ENCODE measurements at regions not wholly inside any gene's neighbourhood (a gene's known extent, or its start where the extent isn't known, plus 50 kb on each side); places are given as distances from the start of the nearest gene placed in this dataset.
"Not testable (repeated sequence)": the region's sequence is repeated elsewhere in the genome, so short reads cannot be mapped to it uniquely, and the experiment has no call there.

DNA sequence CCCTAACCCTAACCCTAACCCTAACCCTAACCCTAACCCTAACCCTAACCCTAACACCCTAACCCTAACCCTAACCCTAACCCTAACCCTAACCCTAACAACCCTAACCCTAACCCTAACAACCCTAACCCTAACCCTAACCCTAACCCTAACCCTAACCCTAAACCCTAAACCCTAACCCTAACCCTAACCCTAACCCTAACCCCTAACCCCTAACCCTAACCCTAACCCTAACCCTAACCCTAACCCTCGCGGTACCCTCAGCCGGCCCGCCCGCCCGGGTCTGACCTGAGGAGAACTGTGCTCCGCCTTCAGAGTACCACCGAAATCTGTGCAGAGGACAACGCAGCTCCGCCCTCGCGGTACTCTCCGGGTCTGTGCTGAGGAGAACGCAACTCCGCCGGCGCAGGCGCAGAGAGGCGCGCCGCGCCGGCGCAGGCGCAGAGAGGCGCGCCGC, 270.7 kb downstream of the OR4F29 start:
- not testable (repeated sequence) for DNase-seq; H3K9me3 ChIP-seq (ENCODE audit: severe bottlenecking); H3K27ac ChIP-seq

GRCh38 chr1:138842-139241, 312.6 kb downstream of the OR4F29 start:
- H3K9me3 ChIP-seq (ENCODE audit: severe bottlenecking); H3K27me3 ChIP-seq (ENCODE audit: insufficient read depth, low read depth, severe bottlenecking); H3K4me3 ChIP-seq (ENCODE audit: low read depth, low read length); H3K36me3 ChIP-seq; H3K27ac ChIP-seq; DNase-seq: not testable (repeated sequence)

More for the DNA sequence above, 270.7 kb downstream of the OR4F29 start:
- H3K4me3 ChIP-seq (ENCODE audit: low read depth, low read length); H3K36me3 ChIP-seq; H3K27me3 ChIP-seq (ENCODE audit: insufficient read depth, low read depth, severe bottlenecking): not testable (repeated sequence)

DNA sequence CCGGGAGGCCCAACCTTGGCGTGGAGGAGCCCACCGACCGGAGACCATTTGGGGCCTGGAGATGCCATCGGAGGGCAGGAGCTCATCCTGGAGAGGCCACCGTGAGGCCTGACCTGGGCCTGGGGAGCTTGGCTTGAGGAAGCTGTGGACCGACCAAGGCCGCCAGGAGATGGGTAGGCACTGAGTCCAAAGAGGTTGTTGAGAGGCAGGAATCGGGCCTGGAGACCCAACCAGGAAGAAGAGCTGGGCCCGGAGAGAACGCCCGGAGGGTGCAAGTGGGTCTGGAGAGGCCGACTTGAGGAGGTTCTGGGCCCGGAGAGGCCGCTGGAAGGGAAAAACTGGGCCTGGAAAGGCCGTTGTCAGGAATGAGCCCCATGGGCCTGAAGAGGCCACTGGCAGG, 313.8 kb downstream of the OR4F29 start:
- not testable (repeated sequence) for H3K4me3 ChIP-seq (ENCODE audit: low read depth, low read length); H3K9me3 ChIP-seq (ENCODE audit: severe bottlenecking); H3K36me3 ChIP-seq; DNase-seq; H3K27ac ChIP-seq; H3K27me3 ChIP-seq (ENCODE audit: insufficient read depth, low read depth, severe bottlenecking)

DNA sequence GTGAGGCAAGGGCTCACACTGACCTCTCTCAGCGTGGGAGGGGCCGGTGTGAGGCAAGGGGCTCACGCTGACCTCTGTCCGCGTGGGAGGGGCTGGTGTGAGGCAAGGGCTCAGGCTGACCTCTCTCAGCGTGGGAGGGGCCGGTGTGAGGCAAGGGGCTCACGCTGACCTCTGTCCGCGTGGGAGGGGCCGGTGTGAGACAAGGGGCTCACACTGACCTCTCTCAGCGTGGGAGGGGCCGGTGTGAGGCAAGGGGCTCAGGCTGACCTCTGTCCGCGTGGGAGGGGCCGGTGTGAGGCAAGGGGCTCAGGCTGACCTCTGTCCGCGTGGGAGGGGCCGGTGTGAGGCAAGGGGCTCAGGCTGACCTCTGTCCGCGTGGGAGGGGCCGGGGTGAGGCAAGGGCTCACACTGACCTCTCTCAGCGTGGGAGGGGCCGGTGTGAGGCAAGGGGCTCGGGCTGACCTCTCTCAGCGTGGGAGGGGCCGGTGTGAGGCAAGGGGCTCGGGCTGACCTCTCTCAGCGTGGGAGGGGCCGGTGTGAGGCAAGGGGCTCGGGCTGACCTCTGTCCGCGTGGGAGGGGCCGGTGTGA, 315.0 kb downstream of the OR4F29 start:
- not testable (repeated sequence) for H3K36me3 ChIP-seq; H3K27me3 ChIP-seq (ENCODE audit: insufficient read depth, low read depth, severe bottlenecking)

GRCh38 chr1:134936-135335, 316.5 kb downstream of the OR4F29 start:
- not testable (repeated sequence) for H3K9me3 ChIP-seq (ENCODE audit: severe bottlenecking); DNase-seq; H3K36me3 ChIP-seq; H3K27ac ChIP-seq; H3K4me3 ChIP-seq (ENCODE audit: low read depth, low read length); H3K27me3 ChIP-seq (ENCODE audit: insufficient read depth, low read depth, severe bottlenecking)

More for the DNA sequence above, 315.0 kb downstream of the OR4F29 start:
- H3K27ac ChIP-seq; H3K4me3 ChIP-seq (ENCODE audit: low read depth, low read length); DNase-seq; H3K9me3 ChIP-seq (ENCODE audit: severe bottlenecking): not testable (repeated sequence)

GRCh38 chr1:118440-118839, 333.0 kb downstream of the OR4F29 start:
- H3K27ac ChIP-seq; DNase-seq; H3K4me3 ChIP-seq (ENCODE audit: low read depth, low read length); H3K36me3 ChIP-seq; H3K9me3 ChIP-seq (ENCODE audit: severe bottlenecking); H3K27me3 ChIP-seq (ENCODE audit: insufficient read depth, low read depth, severe bottlenecking): not testable (repeated sequence)

DNA sequence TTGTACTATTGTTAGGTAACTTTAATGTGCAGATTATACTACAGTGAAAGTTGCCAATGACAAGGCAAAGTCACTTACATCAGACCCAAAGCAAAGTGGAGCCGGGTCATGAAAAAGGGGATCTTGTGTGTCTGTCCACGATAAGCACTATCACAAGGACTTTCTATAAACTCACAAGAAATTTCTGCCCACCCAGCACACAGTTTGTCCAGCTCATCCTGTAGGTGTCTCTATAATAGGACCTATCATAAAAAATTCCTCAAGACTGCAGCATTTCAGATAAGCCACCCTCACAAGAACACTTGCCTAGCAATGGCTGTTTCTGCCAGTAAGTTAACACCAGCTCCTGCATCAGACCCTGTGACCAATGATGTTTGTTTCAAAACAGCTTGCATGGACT, 335.9 kb downstream of the OR4F29 start:
- H3K27me3 ChIP-seq (ENCODE audit: insufficient read depth, low read depth, severe bottlenecking); H3K27ac ChIP-seq; H3K36me3 ChIP-seq; DNase-seq; H3K9me3 ChIP-seq (ENCODE audit: severe bottlenecking); H3K4me3 ChIP-seq (ENCODE audit: low read depth, low read length): not testable (repeated sequence)

DNA sequence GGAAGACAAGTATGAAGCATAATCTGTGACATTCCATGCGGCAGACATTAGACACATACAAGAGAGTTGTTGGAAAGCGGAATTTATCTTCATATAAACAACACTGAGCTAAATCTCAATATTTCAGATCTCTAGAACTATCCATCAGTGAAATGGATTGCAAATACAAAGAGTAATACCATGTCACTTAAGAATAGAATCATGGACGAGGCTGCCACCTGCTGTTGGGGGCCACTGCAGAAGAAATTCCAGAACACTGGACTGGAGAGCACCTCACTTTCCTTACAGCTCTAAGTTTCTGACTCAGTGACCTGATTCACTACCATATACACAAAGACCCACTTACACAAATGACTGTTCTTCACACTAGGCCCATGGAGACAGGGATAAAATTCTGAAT, 346.7 kb downstream of the OR4F29 start:
- H3K27me3 ChIP-seq (ENCODE audit: insufficient read depth, low read depth, severe bottlenecking); H3K27ac ChIP-seq: not testable (repeated sequence)

GRCh38 chr1:99481-99880, 352.0 kb downstream of the OR4F29 start:
- not testable (repeated sequence) for H3K4me3 ChIP-seq (ENCODE audit: low read depth, low read length); DNase-seq; H3K27me3 ChIP-seq (ENCODE audit: insufficient read depth, low read depth, severe bottlenecking); H3K9me3 ChIP-seq (ENCODE audit: severe bottlenecking); H3K36me3 ChIP-seq; H3K27ac ChIP-seq

More for the DNA sequence above, 346.7 kb downstream of the OR4F29 start:
- DNase-seq, result peak; percentile 10
- H3K4me3 ChIP-seq (ENCODE audit: low read depth, low read length); H3K9me3 ChIP-seq (ENCODE audit: severe bottlenecking); H3K36me3 ChIP-seq: not testable (repeated sequence)

DNA sequence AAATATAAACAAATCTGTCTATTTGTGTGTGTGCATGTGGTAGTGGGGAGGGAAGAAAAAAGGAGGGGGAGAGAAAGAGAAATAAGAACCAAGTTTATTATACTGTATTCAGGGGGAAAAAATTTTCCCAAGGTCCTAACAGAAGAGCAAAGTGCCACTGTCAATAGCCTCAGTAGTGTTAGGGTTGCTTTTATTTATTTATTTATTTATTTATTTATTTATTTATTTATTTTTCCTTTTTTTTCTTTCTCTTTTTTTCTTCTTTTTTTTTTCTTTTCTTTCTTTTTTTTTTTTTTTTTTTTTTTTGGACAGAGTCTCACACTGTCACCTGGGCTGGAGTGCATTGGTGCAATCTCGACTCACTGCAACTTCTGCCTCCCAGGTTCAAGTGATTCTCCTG, 352.7 kb downstream of the OR4F29 start:
- not testable (repeated sequence) for H3K36me3 ChIP-seq; DNase-seq; H3K9me3 ChIP-seq (ENCODE audit: severe bottlenecking); H3K27ac ChIP-seq; H3K4me3 ChIP-seq (ENCODE audit: low read depth, low read length); H3K27me3 ChIP-seq (ENCODE audit: insufficient read depth, low read depth, severe bottlenecking)

GRCh38 chr1:91279-91678, 360.2 kb downstream of the OR4F29 start:
- not testable (repeated sequence) for H3K27me3 ChIP-seq (ENCODE audit: insufficient read depth, low read depth, severe bottlenecking); H3K9me3 ChIP-seq (ENCODE audit: severe bottlenecking); DNase-seq; H3K36me3 ChIP-seq; H3K4me3 ChIP-seq (ENCODE audit: low read depth, low read length); H3K27ac ChIP-seq

DNA sequence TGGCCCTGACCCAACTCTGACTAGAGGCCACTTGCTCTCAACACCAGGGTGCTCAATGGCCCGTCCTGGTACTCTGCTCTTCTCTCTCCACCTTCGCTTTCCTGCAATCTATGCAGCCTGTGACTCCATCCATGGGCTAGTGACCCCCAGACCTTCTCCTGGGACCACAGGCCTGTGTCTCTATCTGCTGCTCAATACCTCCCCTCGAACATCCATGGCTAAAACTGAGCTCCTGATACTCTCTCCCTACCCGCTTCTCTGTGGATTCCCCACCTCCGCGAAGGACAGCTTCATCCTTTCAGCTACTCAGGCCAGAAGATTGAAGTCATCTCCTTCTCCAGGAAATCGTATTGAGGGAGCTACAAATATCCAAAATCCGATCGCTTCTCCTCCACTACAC, 363.4 kb downstream of the OR4F29 start:
- not testable (repeated sequence) for H3K9me3 ChIP-seq (ENCODE audit: severe bottlenecking); H3K4me3 ChIP-seq (ENCODE audit: low read depth, low read length); DNase-seq; H3K27ac ChIP-seq; H3K36me3 ChIP-seq; H3K27me3 ChIP-seq (ENCODE audit: insufficient read depth, low read depth, severe bottlenecking)

DNA sequence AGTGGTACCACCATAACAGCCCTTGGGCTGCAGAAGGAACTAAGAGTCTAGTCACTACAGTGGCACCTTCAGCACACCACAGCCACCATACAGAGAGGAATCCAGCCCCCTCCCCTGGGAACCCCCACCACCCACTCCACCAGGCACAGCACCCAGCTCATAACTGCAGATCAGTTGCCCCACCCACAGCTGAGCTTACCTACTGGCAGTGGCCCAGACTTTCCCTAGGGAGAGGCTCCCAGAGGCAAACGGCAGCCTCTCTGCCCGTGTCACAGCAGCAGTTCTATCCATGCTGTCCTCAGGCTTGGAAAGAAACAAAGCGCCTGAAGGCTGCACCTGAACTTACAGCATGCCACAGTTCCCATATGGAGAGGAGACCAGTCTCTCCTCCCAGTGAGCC, 372.3 kb downstream of the OR4F29 start:
- H3K27ac ChIP-seq; H3K4me3 ChIP-seq (ENCODE audit: low read depth, low read length); H3K27me3 ChIP-seq (ENCODE audit: insufficient read depth, low read depth, severe bottlenecking); H3K9me3 ChIP-seq (ENCODE audit: severe bottlenecking); DNase-seq; H3K36me3 ChIP-seq: not testable (repeated sequence)

DNA sequence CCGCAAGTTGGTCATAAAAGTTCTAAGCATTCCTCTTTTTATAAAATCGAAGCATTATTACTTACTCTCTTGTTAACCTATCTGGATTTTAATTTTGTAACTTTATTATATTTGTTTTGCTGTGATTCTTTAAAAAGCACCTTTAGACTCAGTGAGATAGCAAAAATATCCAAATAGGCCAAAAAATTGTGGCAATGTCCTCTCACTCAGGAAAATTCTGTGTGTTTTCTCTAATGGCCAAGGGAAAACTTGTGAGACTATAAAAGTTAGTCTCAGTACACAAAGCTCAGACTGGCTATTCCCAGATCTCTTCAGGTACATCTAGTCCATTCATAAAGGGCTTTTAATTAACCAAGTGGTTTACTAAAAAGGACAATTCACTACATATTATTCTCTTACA, 386.4 kb downstream of the OR4F29 start, which contains the start of gene OR4F5:
OR4F5 (plus strand) TSS at position 301 of the 400 bp plus-strand sequence.
- H3K36me3 ChIP-seq; H3K27ac ChIP-seq; H3K27me3 ChIP-seq (ENCODE audit: insufficient read depth, low read depth, severe bottlenecking); DNase-seq; H3K4me3 ChIP-seq (ENCODE audit: low read depth, low read length); H3K9me3 ChIP-seq (ENCODE audit: severe bottlenecking): not testable (repeated sequence)

DNA sequence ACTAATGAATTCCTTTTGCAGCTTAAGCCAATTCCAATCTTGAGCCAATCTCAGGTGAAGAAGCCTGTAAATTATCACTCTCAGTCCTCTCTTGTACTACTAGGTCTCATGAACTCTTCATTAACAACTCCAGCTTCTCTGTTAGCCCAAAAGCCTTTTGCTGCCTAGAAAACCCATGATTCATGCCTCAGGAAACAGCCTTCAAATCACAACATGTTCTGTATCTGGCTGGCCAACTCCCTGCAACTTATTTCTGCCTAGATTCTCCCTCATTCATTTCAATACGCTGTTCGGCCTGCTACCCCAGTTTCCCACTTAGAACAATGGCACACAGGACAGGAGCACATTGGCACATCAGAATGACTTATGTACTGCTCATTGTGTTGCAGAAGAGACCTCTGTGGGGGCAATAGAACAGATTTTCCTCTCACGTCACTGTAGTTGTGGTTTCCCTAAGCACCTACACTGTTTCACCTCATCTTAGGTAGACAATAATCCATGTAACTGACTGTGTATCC, 395.4 kb downstream of the OR4F29 start:
- H3K36me3 ChIP-seq; H3K27me3 ChIP-seq (ENCODE audit: insufficient read depth, low read depth, severe bottlenecking); DNase-seq; H3K9me3 ChIP-seq (ENCODE audit: severe bottlenecking); H3K27ac ChIP-seq; H3K4me3 ChIP-seq (ENCODE audit: low read depth, low read length): not testable (repeated sequence)
